ENCODE measurements at regions not wholly inside any gene's neighbourhood (a gene's known extent, or its start where the extent isn't known, plus 50 kb on each side); places are given as distances from the start of the nearest gene placed in this dataset.

DNA sequence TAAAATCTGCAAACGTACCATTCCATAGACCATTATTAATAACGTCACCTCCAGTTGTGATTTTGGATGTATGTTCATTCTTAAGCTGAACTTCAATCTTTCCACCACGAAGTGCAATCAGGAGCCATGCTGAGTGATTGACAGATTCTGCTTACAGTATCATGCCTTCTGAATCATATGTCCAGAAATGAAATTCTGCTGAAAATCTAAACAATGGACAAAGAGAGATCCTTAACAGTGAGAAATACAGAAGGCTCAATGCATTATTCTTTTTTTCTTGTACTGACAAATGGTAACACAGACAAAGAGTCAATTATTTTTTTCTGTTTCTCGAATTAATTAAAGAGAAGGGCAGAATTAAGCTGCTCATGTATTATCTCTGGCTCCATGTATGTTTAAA, 1114.5 kb downstream of the EPHA3 start:
- H3K4me3 ChIP-seq (ENCODE audit: low read depth in 1 of 2, low read length in 2 of 2) = no peak overlapping the region
- H3K27me3 ChIP-seq (ENCODE audit: control insufficient read depth in 1 of 2, insufficient read depth in 2 of 2, low read length in 2 of 2) = no peaks in the 10 kb centered on the region
- H3K9me3 ChIP-seq (ENCODE audit: control insufficient read depth in 2 of 2, insufficient read depth in 1 of 2, low read depth in 1 of 2, low read length in 1 of 2) = peaks cover 0 to 2% of the 10 kb centered on the region in 2 donors
- H3K27ac ChIP-seq (ENCODE audit: low read depth in 2 of 2, low read length in 1 of 2) = no peak overlapping the region
- H3K4me1 ChIP-seq (ENCODE audit: control insufficient read depth in 2 of 2, insufficient read depth in 2 of 2, low read length in 1 of 2) = no peaks in the 10 kb centered on the region
- H3K36me3 ChIP-seq (ENCODE audit: control insufficient read depth in 2 of 2, insufficient read depth in 2 of 2, low read length in 1 of 2) = no peaks in the 10 kb centered on the region
- WGBS, 2 donors = 66% methylated on average over 4 of the region's 4 CpGs

DNA sequence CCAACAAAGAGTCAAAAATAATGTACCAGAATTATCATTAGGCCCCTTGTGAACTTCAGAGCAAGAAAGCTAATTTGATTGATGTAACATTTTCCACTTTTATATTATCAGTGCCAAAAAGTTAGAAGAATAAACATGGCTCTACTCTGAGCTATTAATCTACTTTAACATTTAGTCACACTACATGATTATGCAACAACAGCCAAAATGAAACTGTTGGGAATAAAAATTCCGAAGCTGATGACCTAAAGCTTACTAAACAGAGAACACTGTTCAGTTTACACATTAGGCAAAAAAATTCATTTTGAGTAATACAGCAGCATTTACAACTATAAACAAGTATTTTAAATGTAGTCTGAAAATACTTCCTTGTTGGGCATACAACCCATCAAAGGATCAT, 1134.1 kb downstream of the EPHA3 start:
- H3K9me3 ChIP-seq (ENCODE audit: control insufficient read depth in 2 of 2, insufficient read depth in 1 of 2, low read depth in 1 of 2, low read length in 1 of 2) = no peaks in the 10 kb centered on the region
- H3K27ac ChIP-seq (ENCODE audit: low read depth in 2 of 2, low read length in 1 of 2) = no peak overlapping the region

DNA sequence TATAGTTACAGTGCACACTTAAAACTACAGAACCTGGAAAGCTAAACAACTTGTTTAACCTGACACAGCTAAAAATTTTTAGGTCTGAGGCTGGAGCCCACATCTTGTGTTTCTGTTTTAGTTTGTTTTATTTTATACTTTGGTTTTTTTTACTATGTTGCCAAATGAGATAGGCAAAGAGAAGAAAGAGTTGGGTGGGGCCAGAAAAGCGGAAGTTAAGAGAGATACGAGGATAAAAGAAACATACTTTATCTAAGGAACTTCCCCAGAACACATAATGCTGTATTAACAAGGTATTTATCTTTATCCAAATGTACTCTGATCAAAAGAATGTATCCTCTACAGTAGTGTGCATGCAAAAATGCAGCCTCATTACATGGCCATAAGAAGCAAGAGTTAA, 1145.7 kb downstream of the EPHA3 start:
- Histone ChIP-seq H3K36me3 (ENCODE audit: control insufficient read depth in 2 of 2, insufficient read depth in 2 of 2, low read length in 1 of 2) (no peaks in the 10 kb centered on the region), H3K27ac (ENCODE audit: low read depth in 2 of 2, low read length in 1 of 2) (no peak overlapping the region), H3K9me3 (ENCODE audit: control insufficient read depth in 2 of 2, insufficient read depth in 1 of 2, low read depth in 1 of 2, low read length in 1 of 2) (no peaks in the 10 kb centered on the region), H3K4me1 (ENCODE audit: control insufficient read depth in 2 of 2, insufficient read depth in 2 of 2, low read length in 1 of 2) (no peaks in the 10 kb centered on the region), H3K4me3 (ENCODE audit: low read depth in 1 of 2, low read length in 2 of 2) (no peak overlapping the region), H3K27me3 (ENCODE audit: control insufficient read depth in 1 of 2, insufficient read depth in 2 of 2, low read length in 2 of 2) (no peaks in the 10 kb centered on the region)
- 50% methylated on average over 2 of the region's 2 CpGs for WGBS, 2 donors

More for the DNA sequence above, 1134.1 kb downstream of the EPHA3 start:
- Histone ChIP-seq H3K4me1 (ENCODE audit: control insufficient read depth in 2 of 2, insufficient read depth in 2 of 2, low read length in 1 of 2) (no peaks in the 10 kb centered on the region), H3K27me3 (ENCODE audit: control insufficient read depth in 1 of 2, insufficient read depth in 2 of 2, low read length in 2 of 2) (no peaks in the 10 kb centered on the region), H3K36me3 (ENCODE audit: control insufficient read depth in 2 of 2, insufficient read depth in 2 of 2, low read length in 1 of 2) (no peaks in the 10 kb centered on the region), H3K4me3 (ENCODE audit: low read depth in 1 of 2, low read length in 2 of 2) (no peak overlapping the region)
- WGBS, 2 donors = 31 to 47% methylated on average over 1 of the region's 1 CpG

DNA sequence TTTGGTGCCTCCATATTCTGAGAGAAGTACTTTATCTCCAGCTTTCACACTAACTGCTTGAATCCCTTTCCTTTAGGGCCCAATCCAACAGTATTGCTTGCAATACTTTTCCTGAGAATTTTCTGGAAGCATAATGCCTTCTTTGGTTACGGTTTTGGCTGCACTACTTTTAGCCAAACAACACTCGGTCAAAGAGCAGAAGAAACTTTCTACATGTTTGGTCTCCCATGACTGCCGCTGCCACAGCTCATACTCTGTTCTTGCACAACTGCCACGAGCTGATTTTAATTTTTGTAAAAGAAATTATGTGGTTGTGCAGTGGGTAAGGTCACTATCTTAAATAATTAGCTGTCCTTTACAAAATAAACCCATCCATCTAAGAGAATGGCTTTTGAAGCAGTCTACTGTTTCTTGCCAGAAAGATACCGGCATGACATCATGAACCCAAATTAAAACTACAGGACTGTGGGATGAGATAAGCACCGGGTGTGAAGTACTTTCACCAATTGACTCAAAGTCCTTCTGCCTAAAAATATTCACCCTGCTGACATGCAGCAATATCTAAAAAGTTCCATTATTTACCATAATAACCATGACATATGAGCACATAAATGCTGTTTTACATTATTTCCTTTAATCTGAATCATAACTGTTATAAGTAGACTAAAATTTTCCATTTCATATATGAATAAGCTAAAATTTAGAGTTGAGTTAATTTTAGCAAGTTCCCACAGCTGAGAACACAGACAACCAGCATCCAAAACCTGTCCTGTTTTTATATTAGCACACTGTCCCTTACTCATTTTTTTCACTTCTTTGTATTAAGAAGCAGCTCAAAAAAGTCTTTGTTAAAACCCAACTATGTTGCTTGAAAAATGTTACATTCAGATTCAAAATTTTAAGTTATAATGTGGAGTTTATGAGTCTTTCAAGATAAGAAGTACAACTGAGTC, 1154.3 kb downstream of the EPHA3 start:
- Histone ChIP-seq H3K4me1 (ENCODE audit: control insufficient read depth in 2 of 2, insufficient read depth in 2 of 2, low read length in 1 of 2) (no peaks in the 10 kb centered on the region), H3K27me3 (ENCODE audit: control insufficient read depth in 1 of 2, insufficient read depth in 2 of 2, low read length in 2 of 2) (no peaks in the 10 kb centered on the region)
- WGBS, 2 donors = 77 to 78% methylated on average over 6 of the region's 6 CpGs

More for the DNA sequence above, 1154.3 kb downstream of the EPHA3 start:
- no peaks in the 10 kb centered on the region for H3K9me3 ChIP-seq (ENCODE audit: control insufficient read depth in 2 of 2, insufficient read depth in 1 of 2, low read depth in 1 of 2, low read length in 1 of 2)
- no peaks in the 10 kb centered on the region for H3K36me3 ChIP-seq (ENCODE audit: control insufficient read depth in 2 of 2, insufficient read depth in 2 of 2, low read length in 1 of 2)
- no peak overlapping the region for H3K4me3 ChIP-seq (ENCODE audit: low read depth in 1 of 2, low read length in 2 of 2)
- no peak overlapping the region for H3K27ac ChIP-seq (ENCODE audit: low read depth in 2 of 2, low read length in 1 of 2)

All from esophagus (tissue), 2 donors.